22Rv1 (cell line): ENCODE measurements at regions not wholly inside any gene's neighbourhood (a gene's known extent, or its start where the extent isn't known, plus 50 kb on each side); places are given as distances from the start of the nearest gene placed in this dataset.

Experiments
- ZFX ChIP-seq: fragments of 450-650 bp; IDR thresholded peaks from 2 replicates; pipeline ENCODE4 v1.6.1; 2017; ENCODE audit warnings: antibody characterized with exemption, borderline replicate concordance
- TF ChIP-seq, protein P1 (sequence below): fragments of 450-650 bp; IDR thresholded peaks from 2 replicates; pipeline ENCODE4 v1.5.1; 2017; ENCODE audit warnings: mild to moderate bottlenecking

DNA sequence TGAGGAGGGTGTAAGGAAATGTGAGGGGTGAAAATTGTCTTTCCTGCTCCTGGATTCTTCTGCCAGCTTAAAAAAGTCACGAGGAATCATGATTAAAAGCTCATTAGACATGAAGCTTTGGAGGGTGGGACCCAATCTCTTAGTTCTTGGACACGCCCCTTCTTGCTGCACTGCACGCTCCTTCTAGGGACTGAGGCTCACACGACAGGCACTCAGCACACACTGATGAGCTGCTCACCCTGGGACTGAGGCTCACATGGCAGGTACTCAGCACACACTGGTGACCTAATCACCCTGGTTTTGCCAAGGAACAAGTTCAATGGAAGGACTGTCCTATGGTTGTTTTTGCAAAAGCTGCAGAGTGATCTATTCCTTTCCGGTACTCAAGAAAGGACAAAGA lies 65.8 kb upstream of the ELMO1 start:
- TF ChIP-seq, protein P1, sequence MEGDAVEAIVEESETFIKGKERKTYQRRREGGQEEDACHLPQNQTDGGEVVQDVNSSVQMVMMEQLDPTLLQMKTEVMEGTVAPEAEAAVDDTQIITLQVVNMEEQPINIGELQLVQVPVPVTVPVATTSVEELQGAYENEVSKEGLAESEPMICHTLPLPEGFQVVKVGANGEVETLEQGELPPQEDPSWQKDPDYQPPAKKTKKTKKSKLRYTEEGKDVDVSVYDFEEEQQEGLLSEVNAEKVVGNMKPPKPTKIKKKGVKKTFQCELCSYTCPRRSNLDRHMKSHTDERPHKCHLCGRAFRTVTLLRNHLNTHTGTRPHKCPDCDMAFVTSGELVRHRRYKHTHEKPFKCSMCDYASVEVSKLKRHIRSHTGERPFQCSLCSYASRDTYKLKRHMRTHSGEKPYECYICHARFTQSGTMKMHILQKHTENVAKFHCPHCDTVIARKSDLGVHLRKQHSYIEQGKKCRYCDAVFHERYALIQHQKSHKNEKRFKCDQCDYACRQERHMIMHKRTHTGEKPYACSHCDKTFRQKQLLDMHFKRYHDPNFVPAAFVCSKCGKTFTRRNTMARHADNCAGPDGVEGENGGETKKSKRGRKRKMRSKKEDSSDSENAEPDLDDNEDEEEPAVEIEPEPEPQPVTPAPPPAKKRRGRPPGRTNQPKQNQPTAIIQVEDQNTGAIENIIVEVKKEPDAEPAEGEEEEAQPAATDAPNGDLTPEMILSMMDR: no peak
- TF ChIP-seq ZFX: no peak
